Aorta (tissue), 5 donors: ENCODE measurements at regions not wholly inside any gene's neighbourhood (a gene's known extent, or its start where the extent isn't known, plus 50 kb on each side); places are given as distances from the start of the nearest gene placed in this dataset.
"Not testable (repeated sequence)": the region's sequence is repeated elsewhere in the genome, so short reads cannot be mapped to it uniquely, and the experiment has no call there.

Source experiments
- ATAC-seq: fragments of 200-7000 bp; cut with Tn5 transposase; one replicate; pipeline ENCODE4 v1.9.1; 2022; ENCODE audit warnings: moderate library complexity; ENCODE audit not compliant: low FRiP score
- DNase-seq, 2 donors: peaks; one replicate each; pipeline ENCODE4 v3.0.0-alpha.2; 2020
- H3K27ac ChIP-seq, 2 donors: one replicate each; pipeline ENCODE4 v1.5.1; 2013; ENCODE audit warnings: low read length in 2 of 2, mild to moderate bottlenecking in 2 of 2, moderate library complexity in 2 of 2, control low read depth in 1 of 2, inconsistent platforms in 1 of 2, low read depth in 1 of 2
- H3K27me3 ChIP-seq, 2 donors: one replicate each; pipeline ENCODE4 v1.6.1; 2013; ENCODE audit warnings: control low read depth in 1 of 2, low read length in 1 of 2, mild to moderate bottlenecking in 1 of 2, moderate library complexity in 1 of 2; ENCODE audit not compliant: insufficient read depth in 2 of 2, control insufficient read depth in 1 of 2
- H3K36me3 ChIP-seq, 2 donors: one replicate each; pipeline ENCODE4 v1.6.1; 2013; ENCODE audit warnings: control low read depth in 1 of 2, low read length in 1 of 2, mild to moderate bottlenecking in 1 of 2; ENCODE audit not compliant: insufficient read depth in 2 of 2, control insufficient read depth in 1 of 2
- H3K4me1 ChIP-seq, 2 donors: one replicate each; pipeline ENCODE4 v1.6.1; 2013; ENCODE audit warnings: low read length in 2 of 2, control low read depth in 1 of 2, mild to moderate bottlenecking in 1 of 2, moderate library complexity in 1 of 2; ENCODE audit not compliant: insufficient read depth in 2 of 2, control insufficient read depth in 1 of 2
- H3K4me3 ChIP-seq, 2 donors: one replicate each; pipeline ENCODE4 v1.5.1; 2013; ENCODE audit warnings: low read length in 2 of 2, control low read depth in 1 of 2, mild to moderate bottlenecking in 1 of 2
- H3K9me3 ChIP-seq: one replicate; pipeline ENCODE4 v1.6.1; 2013; ENCODE audit warnings: mild to moderate bottlenecking, low read length; ENCODE audit not compliant: control insufficient read depth
- WGBS, 2 donors: extraction: QIAGEN DNeasy Blood & Tissue Kit; methylation state at CpG; one replicate each; pipeline ENCODE4 v1.1.7; 2013; 5-methylcytosine and 5-hydroxymethylcytosine counted together
- intact Hi-C, 2 donors: fragments of 100-400 bp; cut with DNase I; formaldehyde crosslinking; loops; one replicate each; pipeline versions ENCODE4 v1.14.2 to v1.15.0; 2022
- donor health status: healthy with polysubstance abuse.
- donor health status: Bipolar disorder and iron deficiency.
- donor health status: DM: no; HTN: no; CAD: no.
- donor health status: DM: no; HTN: no; CAD: no.
- donor health status: DM: yes; HTN: yes; CAD: no.

DNA sequence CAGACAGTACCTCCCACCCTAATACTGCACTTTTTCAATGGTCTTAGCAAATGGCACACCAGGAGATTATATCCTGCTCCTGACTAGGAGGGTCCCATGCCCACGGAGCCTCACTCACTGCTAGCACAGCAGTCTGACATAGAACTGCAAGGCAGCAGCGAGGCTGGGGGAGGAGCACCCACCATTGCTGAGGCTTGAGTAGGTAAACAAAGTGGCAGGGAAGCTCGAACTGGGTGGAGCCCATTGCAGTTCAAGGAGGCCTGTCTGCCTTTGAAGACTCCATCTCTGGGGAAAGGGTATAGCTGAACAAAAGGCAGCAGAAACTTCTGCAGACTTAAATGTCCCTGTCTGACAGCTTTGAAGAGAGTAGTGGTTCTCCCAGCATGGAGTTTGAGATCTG lies 544.5 kb upstream of the HTR1E start:
- H3K4me1 ChIP-seq, H3K27ac ChIP-seq, intact Hi-C loops, H3K9me3 ChIP-seq, H3K27me3 ChIP-seq, DNase-seq, H3K4me3 ChIP-seq, H3K36me3 ChIP-seq, ATAC-seq: not testable (repeated sequence)
- 76 to 79% methylated on average over 3 of the region's 3 CpGs for WGBS, 2 donors

DNA sequence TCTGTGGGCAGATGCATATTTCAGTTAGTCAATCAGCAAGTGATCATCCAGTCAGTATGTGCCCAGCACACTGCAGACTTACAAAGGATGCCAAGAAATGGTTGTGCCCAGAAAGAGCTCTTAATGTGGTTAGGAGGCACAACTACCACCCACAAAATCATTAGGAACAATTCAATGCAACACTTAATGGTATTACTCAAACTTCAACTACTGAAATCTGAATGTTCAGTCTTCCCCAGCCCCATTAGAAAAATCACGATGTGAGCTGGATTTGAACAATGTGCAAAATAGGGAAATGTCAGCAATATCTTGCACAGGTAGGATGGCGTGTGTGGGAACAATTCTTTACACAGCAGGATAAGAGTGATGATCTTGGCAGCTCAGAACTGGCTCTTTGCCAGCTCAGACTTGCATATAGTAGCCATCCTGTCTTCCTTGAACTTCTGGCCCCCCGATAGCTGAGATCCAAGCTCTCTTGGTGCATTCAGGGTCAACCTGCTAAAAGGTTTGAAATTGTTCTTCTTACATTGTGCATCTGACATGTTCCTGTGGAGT lies 556.7 kb upstream of the HTR1E start:
- ATAC-seq (no peak), DNase-seq (no peak)
- no peaks in the 10 kb centered on the region for H3K4me1 ChIP-seq
- intact Hi-C loops = no loop called here
- no peak overlapping the region for H3K4me3 ChIP-seq
- WGBS, 2 donors = 86% methylated on average over 3 of the region's 3 CpGs
- H3K9me3 ChIP-seq = no peaks in the 10 kb centered on the region
- H3K27ac ChIP-seq = no peak overlapping the region
- no peaks in the 10 kb centered on the region for H3K36me3 ChIP-seq
- no peaks in the 10 kb centered on the region for H3K27me3 ChIP-seq

DNA sequence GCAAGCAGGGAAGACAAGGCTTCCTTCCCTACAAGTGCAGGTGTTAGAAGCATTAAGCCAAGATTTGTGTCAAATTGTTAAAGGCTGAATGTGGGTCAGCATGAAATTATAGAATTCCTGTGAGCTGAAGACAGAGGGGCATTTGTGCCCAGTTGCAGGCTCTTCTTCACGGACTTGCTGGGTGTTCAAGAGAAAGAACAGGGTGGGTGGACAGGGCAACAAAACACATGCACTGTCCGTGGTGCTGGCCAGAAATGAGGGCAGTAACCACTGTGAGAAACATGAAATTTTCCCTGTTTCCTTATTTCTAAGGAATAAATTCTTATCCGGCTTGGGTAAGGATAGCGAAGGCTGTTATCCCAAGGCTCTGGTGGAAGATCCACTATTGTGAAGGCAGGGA lies 579.5 kb upstream of the HTR1E start:
- no peak for DNase-seq
- no peak overlapping the region for H3K4me3 ChIP-seq
- intact Hi-C loops = no loop called here
- peaks cover 2% of the 10 kb centered on the region for H3K9me3 ChIP-seq
- H3K27ac ChIP-seq = no peak overlapping the region
- no peaks in the 10 kb centered on the region for H3K36me3 ChIP-seq
- H3K4me1 ChIP-seq = no peaks in the 10 kb centered on the region
- 59 to 66% methylated on average over 4 of the region's 4 CpGs for WGBS, 2 donors
- ATAC-seq = no peak
- H3K27me3 ChIP-seq = no peaks in the 10 kb centered on the region

DNA sequence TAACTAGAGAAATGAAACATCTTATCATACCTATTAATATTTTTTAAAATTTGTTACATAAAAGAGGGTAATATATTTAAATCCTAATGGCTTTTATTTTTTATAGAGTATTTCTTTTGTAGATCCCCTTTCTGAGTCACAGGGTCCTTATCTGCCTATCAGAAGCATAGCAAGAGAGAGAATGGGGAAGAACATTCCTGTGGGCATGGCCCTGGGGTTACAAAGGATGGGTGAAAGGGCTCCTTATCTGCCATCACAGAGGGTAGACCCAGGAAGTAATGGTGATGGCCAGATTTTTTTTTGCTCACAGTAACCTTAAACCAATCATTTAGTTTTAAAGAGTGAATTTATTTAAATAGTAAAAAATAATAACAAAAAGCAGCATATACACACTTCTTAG lies 582.1 kb upstream of the HTR1E start:
- ATAC-seq = no peak
- intact Hi-C loops = no loop called here
- no peak overlapping the region for H3K27ac ChIP-seq
- no peaks in the 10 kb centered on the region for H3K36me3 ChIP-seq
- peaks cover 2% of the 10 kb centered on the region for H3K9me3 ChIP-seq
- no peak for DNase-seq
- no peaks in the 10 kb centered on the region for H3K4me1 ChIP-seq
- H3K4me3 ChIP-seq = no peak overlapping the region
- no peaks in the 10 kb centered on the region for H3K27me3 ChIP-seq

DNA sequence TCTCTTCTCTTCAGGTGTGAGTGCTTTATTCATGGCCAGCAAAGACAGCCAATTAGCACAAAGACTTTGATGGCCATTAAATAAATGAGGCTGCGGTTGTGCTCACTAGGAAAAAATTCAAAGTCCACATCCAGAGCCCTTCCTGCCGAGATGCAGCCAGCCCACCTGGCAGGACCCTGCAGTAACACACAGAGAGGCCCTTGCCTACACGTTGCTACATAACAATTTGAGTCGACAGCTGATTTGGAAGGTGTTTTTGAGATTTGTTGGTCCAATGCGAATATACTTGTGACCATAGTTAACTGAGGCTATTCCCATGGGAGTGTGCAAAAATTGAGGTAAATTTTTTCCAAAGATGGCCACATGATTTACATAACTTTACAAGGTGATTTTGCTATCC lies 605.4 kb upstream of the HTR1E start:
- WGBS, 2 donors = 16 to 20% methylated on average over 5 of the region's 5 CpGs
- intact Hi-C loops = no loop called here
- no peak overlapping the region for H3K4me3 ChIP-seq

DNA sequence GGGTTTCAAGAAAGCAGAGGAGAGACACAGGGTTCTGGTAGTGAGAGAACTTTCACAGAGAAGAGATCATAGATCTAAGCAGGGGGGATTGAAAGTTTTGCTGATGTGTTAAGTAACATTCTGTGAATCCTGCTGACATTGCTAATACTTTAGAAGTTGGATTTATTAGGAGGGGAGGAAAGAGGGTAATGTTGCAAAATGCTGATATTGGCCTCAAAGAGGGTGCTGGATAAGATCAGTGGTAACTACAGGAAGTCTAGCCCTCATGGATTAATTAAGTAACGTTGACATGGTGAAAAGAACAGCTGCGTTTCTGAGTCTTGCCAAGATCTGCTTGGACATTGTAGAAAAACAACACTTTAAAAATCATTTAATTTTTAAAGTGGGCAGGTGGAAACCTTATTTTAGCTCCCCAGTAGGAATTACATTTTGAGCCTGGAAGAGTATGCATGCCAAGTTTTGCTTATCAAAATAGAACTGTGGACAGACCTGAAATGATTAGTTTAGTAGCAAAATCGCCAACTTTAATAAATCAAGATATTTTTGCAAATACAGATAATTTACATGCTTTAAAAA lies 606.0 kb upstream of the HTR1E start:
- WGBS, 2 donors = 2 to 4% methylated on average over 3 of the region's 3 CpGs
- ATAC-seq (no peak), DNase-seq (no peak)
- Histone ChIP-seq H3K9me3 (no peaks in the 10 kb centered on the region), H3K4me3 (no peak overlapping the region), H3K27ac (no peak overlapping the region), H3K36me3 (no peaks in the 10 kb centered on the region), H3K27me3 (no peaks in the 10 kb centered on the region), H3K4me1 (peaks cover 0 to 1% of the 10 kb centered on the region in 2 donors)
- intact Hi-C loops = no loop called here

More for the DNA sequence above, 605.4 kb upstream of the HTR1E start:
- peaks cover 0 to 1% of the 10 kb centered on the region in 2 donors for H3K4me1 ChIP-seq
- H3K27ac ChIP-seq = no peak overlapping the region
- DNase-seq (no peak), ATAC-seq (no peak)
- no peaks in the 10 kb centered on the region for H3K9me3 ChIP-seq
- H3K27me3 ChIP-seq = no peaks in the 10 kb centered on the region
- H3K36me3 ChIP-seq = no peaks in the 10 kb centered on the region

DNA sequence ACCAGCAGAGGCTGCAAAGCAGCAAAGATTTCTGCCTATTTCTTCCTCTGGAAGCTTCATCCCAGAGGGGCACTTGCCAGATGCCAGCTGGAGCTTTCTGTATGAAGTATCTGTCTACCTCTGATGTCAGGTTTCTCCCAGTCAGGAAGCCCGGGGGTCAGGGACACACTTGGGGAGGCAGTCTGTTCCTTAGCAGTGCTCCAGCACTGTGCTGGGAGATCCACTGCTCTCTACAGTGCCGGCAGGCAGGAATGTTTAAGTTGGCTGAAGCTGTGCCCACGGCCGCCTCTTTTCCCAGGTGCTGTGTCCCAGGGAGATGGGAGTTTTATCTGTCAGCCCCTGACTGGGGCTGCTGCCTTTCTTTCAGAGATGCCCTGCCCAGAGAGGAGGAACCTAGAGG lies 631.1 kb upstream of the HTR1E start:
- Histone ChIP-seq H3K27ac (no peak overlapping the region), H3K27me3 (no peaks in the 10 kb centered on the region), H3K36me3 (no peaks in the 10 kb centered on the region), H3K9me3 (peaks cover 6% of the 10 kb centered on the region), H3K4me3 (no peak overlapping the region), H3K4me1 (no peaks in the 10 kb centered on the region)
- 45 to 50% methylated on average over 4 of the region's 4 CpGs for WGBS, 2 donors
- intact Hi-C loops = no loop called here
- no peak for ATAC-seq
- DNase-seq = no peak

DNA sequence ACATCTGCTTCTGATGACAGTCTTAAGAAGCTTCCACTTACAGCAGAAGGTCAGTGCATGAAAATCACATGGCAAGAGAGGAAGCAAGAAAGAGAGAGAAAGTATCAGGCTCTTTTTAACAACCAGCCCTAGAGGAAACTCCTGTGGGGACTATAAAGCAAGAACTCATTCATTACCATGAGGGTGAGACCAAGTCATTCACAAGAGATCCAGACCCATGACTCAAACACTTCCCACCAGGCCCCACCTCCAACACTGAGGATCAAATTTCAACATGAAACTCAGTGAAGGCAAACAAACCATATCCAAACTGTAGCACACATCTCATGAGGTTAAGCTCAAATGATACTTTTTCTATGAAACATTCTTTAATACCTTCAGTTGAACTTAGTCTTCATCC lies 643.2 kb upstream of the SYNCRIP start:
- no peak overlapping the region for H3K4me3 ChIP-seq
- H3K9me3 ChIP-seq = peaks cover 1% of the 10 kb centered on the region
- H3K27ac ChIP-seq = no peak overlapping the region
- no peak for ATAC-seq
- intact Hi-C loops = no loop called here
- no peaks in the 10 kb centered on the region for H3K36me3 ChIP-seq
- H3K27me3 ChIP-seq = no peaks in the 10 kb centered on the region
- no peak for DNase-seq
- no peaks in the 10 kb centered on the region for H3K4me1 ChIP-seq

DNA sequence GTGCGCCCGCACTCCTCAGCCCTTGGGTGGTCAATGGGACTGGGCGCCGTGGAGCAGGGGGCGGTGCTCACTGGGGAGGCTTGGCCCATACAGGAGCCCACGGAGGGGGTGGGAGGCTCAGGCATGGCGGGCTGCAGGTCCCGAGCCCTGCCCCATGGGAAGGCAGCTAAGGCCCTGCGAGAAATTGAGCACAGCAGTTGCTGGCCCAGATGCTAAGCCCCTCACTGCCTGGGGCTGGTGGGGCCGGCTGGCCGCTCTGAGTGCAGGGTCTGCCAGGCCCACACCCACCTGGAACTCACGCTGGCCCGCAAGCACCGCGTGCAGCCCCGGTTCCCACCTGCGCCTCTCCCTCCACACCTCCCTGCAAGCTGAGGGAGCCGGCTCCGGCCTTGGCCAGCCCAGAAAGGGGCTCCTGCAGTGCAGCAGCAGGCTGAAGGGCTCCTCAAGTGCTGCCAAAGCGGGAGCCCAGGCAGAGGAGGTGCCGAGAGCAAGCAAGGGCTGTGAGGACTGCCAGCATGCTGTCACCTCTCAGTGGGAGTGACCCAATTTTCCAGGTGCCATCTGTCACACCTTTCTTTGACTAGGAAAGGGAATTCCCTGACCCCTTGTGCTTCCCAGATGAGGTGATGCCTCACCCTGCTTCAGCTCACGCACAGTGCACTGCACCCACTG lies 642.3 kb upstream of the SYNCRIP start:
- H3K4me1 ChIP-seq, ATAC-seq, DNase-seq, H3K4me3 ChIP-seq, H3K27me3 ChIP-seq, H3K36me3 ChIP-seq, H3K9me3 ChIP-seq, H3K27ac ChIP-seq, intact Hi-C loops: not testable (repeated sequence)
- WGBS, 2 donors = 93 to 94% methylated on average over 21 to 22 of the region's 22 CpGs
